Body of pancreas (tissue), 4 donors: ENCODE measurements at regions not wholly inside any gene's neighbourhood (a gene's known extent, or its start where the extent isn't known, plus 50 kb on each side); places are given as distances from the start of the nearest gene placed in this dataset.
A peak's percentile ranks its signal among the peaks of the same experiment; 100 is the strongest.

ENCODE experiments used
- ATAC-seq: fragments of 150-250 bp; one replicate; pipeline ENCODE4 v1.9.1; 2016
- DNase-seq, 4 donors: peaks; one replicate each; pipeline ENCODE4 v3.0.0-alpha.2; 2019
- H3K27ac ChIP-seq, 4 donors: fragments of 200-600 bp; sonication (generic); 1 replicate in 3 of 4; 2 replicates in 1 of 4; pipeline versions ENCODE4 v1.5.1 to v1.6.1; 2016 to 2019; ENCODE audit warnings: mild to moderate bottlenecking in 1 of 4, mixed read lengths in 1 of 4, moderate library complexity in 1 of 4
- H3K27me3 ChIP-seq, 2 donors: fragments of 200-600 bp; sonication (generic); one replicate each; pipeline ENCODE4 v1.6.0; 2016; ENCODE audit warnings: mild to moderate bottlenecking in 1 of 2
- H3K36me3 ChIP-seq, 2 donors: fragments of 200-600 bp; sonication (generic); replicated peaks in 1 of 2; 2 replicates each; pipeline ENCODE4 v1.5.1; 2016; ENCODE audit warnings: low read depth in 2 of 2; ENCODE audit not compliant: insufficient read depth in 1 of 2
- H3K4me1 ChIP-seq: fragments of 200-600 bp; sonication (generic); one replicate; pipeline ENCODE4 v1.6.0; 2016
- H3K4me3 ChIP-seq, 2 donors: fragments of 200-600 bp; sonication (generic); 1 replicate in 1 of 2; 2 replicates in 1 of 2; pipeline ENCODE4 v1.5.1; 2016 to 2019
- H3K9me3 ChIP-seq, 3 donors: fragments of 200-600 bp; sonication (generic); 1 replicate in 2 of 3; 2 replicates in 1 of 3; pipeline ENCODE4 v1.5.1; 2016
- CTCF ChIP-seq, 7 experiments: fragments of 450-650 bp in 4 of 7; fragments of 200-600 bp in 3 of 7; sonication (generic) in 3 of 7; IDR thresholded peaks; one replicate each; pipeline ENCODE4 v1.5.1; 2016 to 2019; ENCODE audit warnings: antibody characterized with exemption in 7 of 7
- POLR2A ChIP-seq, 3 donors: fragments of 450-650 bp; IDR thresholded peaks; one replicate each; pipeline ENCODE4 v1.6.1; 2016; ENCODE audit warnings: antibody characterized with exemption in 3 of 3, mild to moderate bottlenecking in 2 of 3
- WGBS, 2 donors: methylation state at CpG; one replicate each; pipeline ENCODE4 v1.1.5; 2017; 5-methylcytosine and 5-hydroxymethylcytosine counted together
- intact Hi-C: fragments of 100-400 bp; cut with DNase I; formaldehyde crosslinking; loops from one replicate; pipeline ENCODE4 v1.15.1; 2023

- Histone ChIP-seq H3K9me3 (no peaks in the 10 kb centered on the region), H3K4me1 (peaks cover 13% of the 10 kb centered on the region), H3K27ac (no peak overlapping the region), H3K36me3 (no peaks in the 10 kb centered on the region), H3K27me3 (no peaks in the 10 kb centered on the region), H3K4me3 (no peak overlapping the region)
- ATAC-seq = peak; percentile 21
- WGBS, 2 donors = 75 to 83% methylated on average over 10 of the region's 10 CpGs
- no peak for TF ChIP-seq CTCF (IDR thresholded peaks at IDR 0.05)
- TF ChIP-seq POLR2A (IDR thresholded peaks at IDR 0.05) = no peak
- intact Hi-C loops = no loop called here
- DNase-seq = no peak
Measured at GRCh38 chr10:43939939-43940820, 291.5 kb upstream of the ZNF32 start.

GRCh38 chr10:43939389-43939938 is 290.8 kb upstream of the ZNF32 start:
- Histone ChIP-seq H3K27me3 (no peaks in the 10 kb centered on the region), H3K36me3 (no peaks in the 10 kb centered on the region), H3K27ac (no peak overlapping the region), H3K4me1 (peaks cover 13% of the 10 kb centered on the region), H3K9me3 (no peaks in the 10 kb centered on the region), H3K4me3 (no peak overlapping the region)
- ATAC-seq = no peak
- WGBS, 2 donors = 77 to 79% methylated on average over 6 of the region's 6 CpGs
- intact Hi-C loops = no loop called here
- TF ChIP-seq POLR2A (IDR thresholded peaks at IDR 0.05) (no peak), CTCF (IDR thresholded peaks at IDR 0.05) (no peak)
- no peak for DNase-seq

- WGBS, 2 donors = 81 to 84% methylated on average over 8 of the region's 8 CpGs
- TF ChIP-seq CTCF (IDR thresholded peaks at IDR 0.05) = no peak
- TF ChIP-seq POLR2A (IDR thresholded peaks at IDR 0.05) = no peak
- no peaks in the 10 kb centered on the region for H3K9me3 ChIP-seq
- no peaks in the 10 kb centered on the region for H3K27me3 ChIP-seq
- peaks cover 13% of the 10 kb centered on the region for H3K4me1 ChIP-seq
- no peak overlapping the region for H3K27ac ChIP-seq
- no peaks in the 10 kb centered on the region for H3K36me3 ChIP-seq
- DNase-seq = no peak
- no peak overlapping the region for H3K4me3 ChIP-seq
- intact Hi-C loops = no loop called here
- no peak for ATAC-seq
Measured at GRCh38 chr10:43938810-43939209, 290.1 kb upstream of the ZNF32 start.

GRCh38 chr10:43931308-43931930 is 282.7 kb upstream of the ZNF32 start:
- Histone ChIP-seq H3K9me3 (no peaks in the 10 kb centered on the region), H3K27ac (no peak overlapping the region), H3K4me3 (no peak overlapping the region), H3K4me1 (no peaks in the 10 kb centered on the region), H3K36me3 (no peaks in the 10 kb centered on the region), H3K27me3 (no peaks in the 10 kb centered on the region)
- intact Hi-C loops = no loop called here
- 83 to 84% methylated on average over 4 of the region's 4 CpGs for WGBS, 2 donors
- TF ChIP-seq POLR2A (IDR thresholded peaks at IDR 0.05) (no peak), CTCF (IDR thresholded peaks at IDR 0.05) (no peak)
- no peak for ATAC-seq
- no peak for DNase-seq
